Uterus (tissue), 3 donors: ENCODE measurements at regions not wholly inside any gene's neighbourhood (a gene's known extent, or its start where the extent isn't known, plus 50 kb on each side); places are given as distances from the start of the nearest gene placed in this dataset.

Experiments
- DNase-seq, 2 donors: peaks; one replicate each; pipeline ENCODE4 v3.0.0-alpha.2; 2019 to 2020
- H3K27ac ChIP-seq, 2 donors: fragments of 200-600 bp; sonication (generic); 1 replicate in 1 of 2; 2 replicates in 1 of 2; pipeline ENCODE4 v1.5.1; 2016 to 2018
- H3K27me3 ChIP-seq, 2 donors: fragments of 200-600 bp; sonication (generic); one replicate each; pipeline ENCODE4 v1.5.1; 2018 to 2019; ENCODE audit warnings: control low read depth in 1 of 2
- H3K36me3 ChIP-seq, 2 donors: fragments of 200-600 bp; sonication (generic); one replicate each; pipeline ENCODE4 v1.5.1; 2019; ENCODE audit warnings: control low read depth in 1 of 2
- H3K4me1 ChIP-seq, 2 donors: fragments of 200-600 bp; sonication (generic); one replicate each; pipeline ENCODE4 v1.5.1; 2018 to 2019; ENCODE audit warnings: control low read depth in 1 of 2
- H3K4me3 ChIP-seq, 2 donors: fragments of 200-600 bp; sonication (generic); 1 replicate in 1 of 2; 2 replicates in 1 of 2; pipeline ENCODE4 v1.5.1; 2018 to 2019; ENCODE audit warnings: mild to moderate bottlenecking in 1 of 2
- H3K9me3 ChIP-seq, 2 donors: fragments of 200-600 bp; sonication (generic); one replicate each; pipeline ENCODE4 v1.5.1; 2019; ENCODE audit warnings: control low read depth in 1 of 2
- POLR2A ChIP-seq, 2 donors: fragments of 450-650 bp; IDR thresholded peaks; one replicate each; pipeline ENCODE4 v1.6.1; 2016; ENCODE audit warnings: antibody characterized with exemption in 2 of 2, mild to moderate bottlenecking in 1 of 2, moderate library complexity in 1 of 2
- intact Hi-C: fragments of 100-400 bp; cut with DNase I; formaldehyde crosslinking; loops from one replicate; pipeline ENCODE4 v1.15.1; 2023; ENCODE audit warnings: low total_unique reads
- TF ChIP-seq, protein P1 (sequence below), 4 experiments: fragments of 200-600 bp in 2 of 4; fragments of 450-650 bp in 2 of 4; sonication (generic) in 2 of 4; IDR thresholded peaks; one replicate each; pipeline ENCODE4 v1.5.1; 2016 to 2019; ENCODE audit warnings: antibody characterized with exemption in 4 of 4, mild to moderate bottlenecking in 2 of 4, moderate library complexity in 1 of 4
- donor health status: DM: yes; HTN: yes; CAD: no.

DNA sequence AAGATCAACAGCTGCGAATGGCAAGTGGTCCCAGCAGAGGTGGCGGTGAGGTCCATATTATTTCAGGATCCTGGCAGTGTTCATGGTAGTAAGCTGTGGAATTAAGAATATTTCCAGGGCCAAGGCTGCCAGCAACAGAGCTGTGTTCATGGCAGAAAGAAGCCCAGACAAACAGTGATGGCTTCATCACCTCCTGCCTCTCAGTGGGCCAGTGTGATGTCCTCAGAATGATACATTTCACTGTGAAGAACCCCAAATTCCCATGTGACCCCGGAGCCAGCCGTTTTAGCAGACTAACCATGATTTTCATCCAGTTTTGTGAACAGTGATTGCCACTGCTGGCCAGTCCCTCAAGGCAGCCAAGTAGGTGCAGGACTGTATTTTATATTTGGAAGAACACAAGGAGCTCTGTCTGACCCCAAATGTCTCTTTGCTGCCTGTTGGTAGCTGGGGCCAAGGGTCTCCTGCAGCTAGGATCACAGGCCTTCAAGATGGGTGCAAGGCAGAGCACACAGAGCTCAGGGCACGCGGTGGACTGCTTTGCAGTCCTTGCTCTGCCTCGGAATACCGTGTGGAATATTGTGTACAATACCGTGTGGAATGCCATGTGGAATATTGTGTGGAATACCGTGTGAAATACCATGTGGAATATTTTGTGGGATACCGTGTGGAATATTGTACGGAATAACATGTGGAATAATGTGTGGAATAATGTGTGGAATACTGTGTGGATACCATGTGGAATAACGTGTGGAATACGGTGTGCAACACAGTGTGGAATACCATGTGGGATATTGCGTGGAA is 132.3 kb upstream of the CHST15 start:
- TF ChIP-seq, protein P1, sequence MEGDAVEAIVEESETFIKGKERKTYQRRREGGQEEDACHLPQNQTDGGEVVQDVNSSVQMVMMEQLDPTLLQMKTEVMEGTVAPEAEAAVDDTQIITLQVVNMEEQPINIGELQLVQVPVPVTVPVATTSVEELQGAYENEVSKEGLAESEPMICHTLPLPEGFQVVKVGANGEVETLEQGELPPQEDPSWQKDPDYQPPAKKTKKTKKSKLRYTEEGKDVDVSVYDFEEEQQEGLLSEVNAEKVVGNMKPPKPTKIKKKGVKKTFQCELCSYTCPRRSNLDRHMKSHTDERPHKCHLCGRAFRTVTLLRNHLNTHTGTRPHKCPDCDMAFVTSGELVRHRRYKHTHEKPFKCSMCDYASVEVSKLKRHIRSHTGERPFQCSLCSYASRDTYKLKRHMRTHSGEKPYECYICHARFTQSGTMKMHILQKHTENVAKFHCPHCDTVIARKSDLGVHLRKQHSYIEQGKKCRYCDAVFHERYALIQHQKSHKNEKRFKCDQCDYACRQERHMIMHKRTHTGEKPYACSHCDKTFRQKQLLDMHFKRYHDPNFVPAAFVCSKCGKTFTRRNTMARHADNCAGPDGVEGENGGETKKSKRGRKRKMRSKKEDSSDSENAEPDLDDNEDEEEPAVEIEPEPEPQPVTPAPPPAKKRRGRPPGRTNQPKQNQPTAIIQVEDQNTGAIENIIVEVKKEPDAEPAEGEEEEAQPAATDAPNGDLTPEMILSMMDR (IDR thresholded peaks at IDR 0.05), result no peak
- TF ChIP-seq POLR2A (IDR thresholded peaks at IDR 0.05), result no peak
- Histone ChIP-seq H3K4me3 (no peak overlapping the region), H3K9me3 (no peaks in the 10 kb centered on the region), H3K36me3 (no peaks in the 10 kb centered on the region), H3K27ac (no peak overlapping the region), H3K4me1 (no peaks in the 10 kb centered on the region), H3K27me3 (no peaks in the 10 kb centered on the region)
- intact Hi-C loops, result no loop called here
- no peak for DNase-seq

DNA sequence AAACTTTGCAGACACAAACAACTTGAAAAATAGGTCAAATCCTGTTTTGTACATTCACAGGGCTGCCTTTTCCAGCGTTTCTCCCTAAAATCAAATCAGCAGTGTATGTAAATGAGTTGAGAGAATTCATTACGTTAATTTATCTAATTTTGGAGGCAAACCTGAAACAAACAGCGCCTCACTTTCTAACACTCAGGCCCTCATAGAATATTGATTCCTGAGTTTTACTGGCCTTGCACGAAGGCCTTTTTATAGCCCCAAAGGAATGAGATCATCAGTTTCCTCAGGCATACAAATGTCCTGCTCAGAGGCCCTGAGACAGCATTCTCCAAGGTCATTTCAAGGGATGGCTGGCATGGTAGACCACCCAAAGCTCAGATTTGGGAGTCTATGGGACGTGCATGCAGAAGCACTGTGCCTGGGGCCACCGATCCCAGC is 131.7 kb upstream of the CHST15 start:
- Histone ChIP-seq H3K4me1 (no peaks in the 10 kb centered on the region), H3K27ac (no peak overlapping the region), H3K27me3 (no peaks in the 10 kb centered on the region), H3K4me3 (no peak overlapping the region), H3K36me3 (no peaks in the 10 kb centered on the region), H3K9me3 (no peaks in the 10 kb centered on the region)
- no peak for TF ChIP-seq POLR2A (IDR thresholded peaks at IDR 0.05)
- TF ChIP-seq, protein P1 (IDR thresholded peaks at IDR 0.05), result no peak
- intact Hi-C loops, result no loop called here
- DNase-seq, result no peak

DNA sequence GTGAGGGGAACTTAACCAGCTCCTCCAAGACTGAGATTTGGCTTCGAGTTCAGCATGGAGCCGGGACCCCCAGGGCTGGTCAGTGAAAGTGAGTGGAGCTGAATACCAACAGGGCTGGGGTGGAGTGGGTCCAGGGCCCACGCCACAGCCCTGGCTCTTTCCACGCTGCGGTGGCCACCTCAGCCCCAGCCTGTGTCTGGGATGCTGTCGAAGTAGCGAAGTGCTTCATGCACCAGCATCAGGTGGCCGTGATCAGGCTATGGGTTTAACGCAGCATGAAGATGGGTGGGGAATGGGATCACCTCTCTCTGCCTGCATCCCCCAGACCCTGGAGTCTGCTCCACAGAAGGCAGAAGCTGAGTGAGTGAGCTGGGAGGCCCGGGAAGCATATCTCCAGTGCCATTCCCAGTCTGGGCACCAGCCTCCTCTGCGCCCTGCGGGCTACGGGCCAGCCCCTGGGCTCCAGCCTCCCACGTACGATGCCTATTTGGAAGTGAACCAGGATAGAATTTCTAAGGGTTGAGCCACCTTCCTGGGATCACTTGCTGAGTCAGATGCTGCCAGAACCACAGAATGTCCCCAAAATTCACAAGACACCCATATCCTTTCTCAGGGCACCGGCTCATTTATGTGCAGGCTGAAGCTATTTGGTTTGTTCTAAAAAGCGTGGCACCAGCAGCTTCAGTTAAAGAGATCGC is 131.1 kb upstream of the CHST15 start:
- DNase-seq, result no peak
- Histone ChIP-seq H3K9me3 (no peaks in the 10 kb centered on the region), H3K4me3 (no peak overlapping the region), H3K36me3 (no peaks in the 10 kb centered on the region), H3K4me1 (no peaks in the 10 kb centered on the region), H3K27me3 (no peaks in the 10 kb centered on the region), H3K27ac (no peak overlapping the region)
- intact Hi-C loops, result no loop called here
- TF ChIP-seq, protein P1 (IDR thresholded peaks at IDR 0.05), result no peak
- no peak for TF ChIP-seq POLR2A (IDR thresholded peaks at IDR 0.05)

DNA sequence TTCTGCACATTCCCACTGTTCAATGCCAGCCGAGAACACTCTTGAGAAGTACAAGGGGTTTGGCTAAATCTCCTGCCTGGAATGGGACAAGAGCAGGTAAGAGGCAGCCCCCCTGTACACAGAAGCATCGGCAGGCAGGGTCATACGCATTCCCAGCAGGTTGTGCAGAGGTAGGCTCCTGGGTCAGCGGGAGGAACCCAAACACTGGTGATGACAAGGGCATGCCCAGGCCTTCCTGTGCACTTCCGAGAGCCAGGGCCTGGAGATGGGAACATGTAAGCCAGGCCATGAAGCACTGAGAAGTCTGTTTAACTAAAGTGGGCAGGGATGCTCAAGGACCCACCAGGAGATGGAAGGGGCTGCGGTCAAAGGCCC is 130.3 kb upstream of the CHST15 start:
- no peak for DNase-seq
- TF ChIP-seq, protein P1 (IDR thresholded peaks at IDR 0.05), result no peak
- H3K27ac ChIP-seq, result no peak overlapping the region
- H3K36me3 ChIP-seq, result no peaks in the 10 kb centered on the region
- no peaks in the 10 kb centered on the region for H3K27me3 ChIP-seq
- no peaks in the 10 kb centered on the region for H3K4me1 ChIP-seq
- intact Hi-C loops, result no loop called here
- no peak overlapping the region for H3K4me3 ChIP-seq
- H3K9me3 ChIP-seq, result no peaks in the 10 kb centered on the region

DNA sequence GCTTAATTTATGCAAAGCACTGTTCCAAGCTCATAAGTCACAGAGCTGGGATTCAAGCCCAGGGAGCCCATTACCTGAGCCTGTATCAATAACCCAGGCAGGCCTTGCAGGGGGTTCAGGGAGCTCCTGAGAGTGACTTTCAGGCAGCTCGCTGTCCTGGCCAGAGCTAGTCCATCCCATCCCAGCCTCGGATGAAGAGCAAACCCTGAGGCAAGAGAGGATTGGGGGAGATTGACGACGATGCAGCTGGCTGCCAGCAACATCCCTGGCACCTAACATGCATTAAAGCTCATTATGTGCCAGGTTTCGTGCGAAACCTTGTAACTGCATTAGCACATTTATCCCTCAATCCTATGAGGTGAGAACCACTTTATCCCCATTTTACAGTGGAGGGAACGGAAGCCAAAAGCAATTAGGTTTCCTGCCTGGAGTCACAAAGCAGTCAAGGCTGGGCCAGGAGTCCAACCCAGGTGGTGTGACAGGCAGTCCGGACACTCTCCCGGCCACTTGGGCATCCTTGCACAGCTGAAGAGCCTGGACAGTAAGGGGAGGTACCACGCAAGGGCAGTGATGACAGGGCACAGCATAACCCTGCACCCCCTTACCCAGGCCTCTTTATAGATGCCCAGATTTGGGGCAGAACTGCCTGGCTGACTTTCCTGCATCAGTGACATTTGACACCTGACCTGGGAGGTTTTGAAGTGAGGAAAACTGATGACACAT is 129.8 kb upstream of the CHST15 start:
- DNase-seq, result no peak
- no peaks in the 10 kb centered on the region for H3K9me3 ChIP-seq
- H3K27ac ChIP-seq, result no peak overlapping the region
- H3K4me3 ChIP-seq, result no peak overlapping the region
- no peaks in the 10 kb centered on the region for H3K4me1 ChIP-seq
- intact Hi-C loops, result no loop called here
- no peaks in the 10 kb centered on the region for H3K27me3 ChIP-seq
- TF ChIP-seq POLR2A (IDR thresholded peaks at IDR 0.05), result no peak
- TF ChIP-seq, protein P1 (IDR thresholded peaks at IDR 0.05), result no peak
- H3K36me3 ChIP-seq, result no peaks in the 10 kb centered on the region
